Right lung (tissue), 2 donors: ENCODE measurements at regions not wholly inside any gene's neighbourhood (a gene's known extent, or its start where the extent isn't known, plus 50 kb on each side); places are given as distances from the start of the nearest gene placed in this dataset.
A peak's percentile ranks its signal among the peaks of the same experiment; 100 is the strongest.

Experiments
- DNase-seq, 2 donors: peaks; one replicate each; pipeline ENCODE4 v3.0.0-alpha.2; 2013

GRCh38 chr1:61523893-61524605, 200.9 kb downstream of the TM2D1 start:
- no peak for DNase-seq

GRCh38 chr1:61523229-61523628, 201.7 kb downstream of the TM2D1 start:
- peak in 1 of 2 donors; percentile 21 for DNase-seq

GRCh38 chr1:61520401-61520800, 204.5 kb downstream of the TM2D1 start:
- no peak for DNase-seq

- DNase-seq, result no peak
Observed at GRCh38 chr1:61519631-61520030, 205.3 kb downstream of the TM2D1 start.

GRCh38 chr1:61518670-61519400, 206.1 kb downstream of the TM2D1 start:
- DNase-seq, result no peak

- no peak for DNase-seq
Observed at GRCh38 chr1:61517345-61517744, 207.6 kb downstream of the TM2D1 start.

- no peak for DNase-seq
Observed at GRCh38 chr1:61515096-61515495, 209.8 kb downstream of the TM2D1 start.
